SK-N-SH (cell line): ENCODE measurements at regions not wholly inside any gene's neighbourhood (a gene's known extent, or its start where the extent isn't known, plus 50 kb on each side); places are given as distances from the start of the nearest gene placed in this dataset.
"Not testable (repeated sequence)": the region's sequence is repeated elsewhere in the genome, so short reads cannot be mapped to it uniquely, and the experiment has no call there.

Source experiments
- EP300 ChIP-seq, 2 experiments: IDR thresholded peaks; 2 replicates each; pipeline versions ENCODE4 v1.4.0 to v1.6.1; 2012; ENCODE audit warnings: borderline replicate concordance in 1 of 2, low read depth in 1 of 2, low read length in 1 of 2
- EZH2phosphoT487 ChIP-seq: fragments of 200-600 bp; sonication (generic); IDR thresholded peaks from 2 replicates; pipeline ENCODE4 v1.6.1; 2017; ENCODE audit warnings: low read depth, mixed run types, mild to moderate bottlenecking, antibody characterized with exemption, moderate library complexity, borderline replicate concordance
- FOXJ3 ChIP-seq: sonication (generic); formaldehyde crosslinking; IDR thresholded peaks from 2 replicates; pipeline ENCODE4 v1.5.1; 2020; ENCODE audit warnings: mild to moderate bottlenecking, missing genetic modification reagents
- FOXM1 ChIP-seq: IDR thresholded peaks from 2 replicates; pipeline ENCODE4 v1.4.0; 2012; ENCODE audit warnings: low read depth, mild to moderate bottlenecking
- JUND ChIP-seq: IDR thresholded peaks from 2 replicates; pipeline ENCODE4 v1.4.0; 2012
- MEF2A ChIP-seq: IDR thresholded peaks from 2 replicates; pipeline ENCODE4 v1.4.0; 2012; ENCODE audit warnings: low read depth, borderline replicate concordance
- NFIC ChIP-seq: IDR thresholded peaks from 2 replicates; pipeline ENCODE4 v1.4.0; 2012; ENCODE audit warnings: borderline replicate concordance
- NRF1 ChIP-seq: IDR thresholded peaks from 2 replicates; pipeline ENCODE4 v1.6.1; 2012; ENCODE audit warnings: low read depth, mild to moderate bottlenecking, low read length
- POLR2AphosphoS5 ChIP-seq: IDR thresholded peaks from 2 replicates; pipeline ENCODE4 v1.6.1; 2012; ENCODE audit warnings: low read depth, low read length
- RXRA ChIP-seq: IDR thresholded peaks from 2 replicates; pipeline ENCODE4 v1.4.0; 2012; ENCODE audit warnings: low read depth, mild to moderate bottlenecking, borderline replicate concordance
- SIN3A ChIP-seq: IDR thresholded peaks from 2 replicates; pipeline ENCODE4 v1.6.1; 2012; ENCODE audit warnings: low read depth, mild to moderate bottlenecking, low read length, moderate library complexity, borderline replicate concordance
- TF ChIP-seq, protein P1 (sequence below): fragments of 200-600 bp; sonication (generic); IDR thresholded peaks from 2 replicates; pipeline ENCODE4 v1.6.1; 2017; ENCODE audit warnings: antibody characterized with exemption, mild to moderate bottlenecking, moderate library complexity
- TF ChIP-seq, protein P2 (sequence below): IDR thresholded peaks from 2 replicates; pipeline ENCODE4 v1.6.1; 2012; ENCODE audit warnings: mild to moderate bottlenecking, low read depth, low read length, moderate library complexity

- TF ChIP-seq SIN3A; RXRA; MEF2A; FOXJ3 (CRISPR knock-in tag); EZH2phosphoT487; POLR2AphosphoS5; JUND; FOXM1; NRF1; EP300 (IDR thresholded peaks at IDR 0.05; ENCODE audit: borderline replicate concordance in 1 of 2, low read depth in 1 of 2, low read length in 1 of 2): not testable (repeated sequence)
- TF ChIP-seq, protein P1, sequence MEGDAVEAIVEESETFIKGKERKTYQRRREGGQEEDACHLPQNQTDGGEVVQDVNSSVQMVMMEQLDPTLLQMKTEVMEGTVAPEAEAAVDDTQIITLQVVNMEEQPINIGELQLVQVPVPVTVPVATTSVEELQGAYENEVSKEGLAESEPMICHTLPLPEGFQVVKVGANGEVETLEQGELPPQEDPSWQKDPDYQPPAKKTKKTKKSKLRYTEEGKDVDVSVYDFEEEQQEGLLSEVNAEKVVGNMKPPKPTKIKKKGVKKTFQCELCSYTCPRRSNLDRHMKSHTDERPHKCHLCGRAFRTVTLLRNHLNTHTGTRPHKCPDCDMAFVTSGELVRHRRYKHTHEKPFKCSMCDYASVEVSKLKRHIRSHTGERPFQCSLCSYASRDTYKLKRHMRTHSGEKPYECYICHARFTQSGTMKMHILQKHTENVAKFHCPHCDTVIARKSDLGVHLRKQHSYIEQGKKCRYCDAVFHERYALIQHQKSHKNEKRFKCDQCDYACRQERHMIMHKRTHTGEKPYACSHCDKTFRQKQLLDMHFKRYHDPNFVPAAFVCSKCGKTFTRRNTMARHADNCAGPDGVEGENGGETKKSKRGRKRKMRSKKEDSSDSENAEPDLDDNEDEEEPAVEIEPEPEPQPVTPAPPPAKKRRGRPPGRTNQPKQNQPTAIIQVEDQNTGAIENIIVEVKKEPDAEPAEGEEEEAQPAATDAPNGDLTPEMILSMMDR, result not testable (repeated sequence)
- TF ChIP-seq, protein P2, sequence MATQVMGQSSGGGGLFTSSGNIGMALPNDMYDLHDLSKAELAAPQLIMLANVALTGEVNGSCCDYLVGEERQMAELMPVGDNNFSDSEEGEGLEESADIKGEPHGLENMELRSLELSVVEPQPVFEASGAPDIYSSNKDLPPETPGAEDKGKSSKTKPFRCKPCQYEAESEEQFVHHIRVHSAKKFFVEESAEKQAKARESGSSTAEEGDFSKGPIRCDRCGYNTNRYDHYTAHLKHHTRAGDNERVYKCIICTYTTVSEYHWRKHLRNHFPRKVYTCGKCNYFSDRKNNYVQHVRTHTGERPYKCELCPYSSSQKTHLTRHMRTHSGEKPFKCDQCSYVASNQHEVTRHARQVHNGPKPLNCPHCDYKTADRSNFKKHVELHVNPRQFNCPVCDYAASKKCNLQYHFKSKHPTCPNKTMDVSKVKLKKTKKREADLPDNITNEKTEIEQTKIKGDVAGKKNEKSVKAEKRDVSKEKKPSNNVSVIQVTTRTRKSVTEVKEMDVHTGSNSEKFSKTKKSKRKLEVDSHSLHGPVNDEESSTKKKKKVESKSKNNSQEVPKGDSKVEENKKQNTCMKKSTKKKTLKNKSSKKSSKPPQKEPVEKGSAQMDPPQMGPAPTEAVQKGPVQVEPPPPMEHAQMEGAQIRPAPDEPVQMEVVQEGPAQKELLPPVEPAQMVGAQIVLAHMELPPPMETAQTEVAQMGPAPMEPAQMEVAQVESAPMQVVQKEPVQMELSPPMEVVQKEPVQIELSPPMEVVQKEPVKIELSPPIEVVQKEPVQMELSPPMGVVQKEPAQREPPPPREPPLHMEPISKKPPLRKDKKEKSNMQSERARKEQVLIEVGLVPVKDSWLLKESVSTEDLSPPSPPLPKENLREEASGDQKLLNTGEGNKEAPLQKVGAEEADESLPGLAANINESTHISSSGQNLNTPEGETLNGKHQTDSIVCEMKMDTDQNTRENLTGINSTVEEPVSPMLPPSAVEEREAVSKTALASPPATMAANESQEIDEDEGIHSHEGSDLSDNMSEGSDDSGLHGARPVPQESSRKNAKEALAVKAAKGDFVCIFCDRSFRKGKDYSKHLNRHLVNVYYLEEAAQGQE, result not testable (repeated sequence)
- TF ChIP-seq NFIC, result peak; percentile 41; the same call in 1 of the 2 replicates
These were observed 185.8 kb downstream of the NPIPB11 start for GRCh38 chr16:29220647-29221191.
